Panc1 (cell line): ENCODE measurements at regions not wholly inside any gene's neighbourhood (a gene's known extent, or its start where the extent isn't known, plus 50 kb on each side); places are given as distances from the start of the nearest gene placed in this dataset.

Experiments
- ATAC-seq: fragments of 200-7000 bp; cut with Tn5 transposase; 2 replicates; pipeline ENCODE4 v1.9.1; 2020; ENCODE audit warnings: mild to moderate bottlenecking, moderate library complexity
- BruUV-seq: library from RNA; stranded (reverse); fragments of 400-500 nt; replicated peaks from 2 replicates; lab custom pipeline; 2021; lab: Mats Ljungman, UMichigan
- CTCF ChIA-PET: fragments of 300-600 bp; sonication (Branson Sonifier 250); formaldehyde crosslinking; loops from one replicate; lab custom pipeline; 2022; ENCODE audit warnings: antibody characterized with exemption; lab: Charles Lee
- POLR2A ChIA-PET: fragments of 300-600 bp; sonication (Branson Sonifier 250); formaldehyde crosslinking; loops from one replicate; lab custom pipeline; 2022; ENCODE audit warnings: antibody characterized with exemption; lab: Charles Lee
- DNase-seq: peaks from one replicate; pipeline ENCODE4 v3.0.0-alpha.2; 2010; ENCODE audit warnings: low read depth, low spot score
- H3K27ac ChIP-seq: 2 replicates; pipeline ENCODE4 v1.5.1; 2011; ENCODE audit warnings: mild to moderate bottlenecking, low read length, inconsistent platforms
- H3K27me3 ChIP-seq: fragments of 200-500 bp; sonication (Bioruptor generic); 2 replicates; pipeline ENCODE4 v1.6.0; 2014; ENCODE audit warnings: low read length, inconsistent platforms; ENCODE audit not compliant: control insufficient read depth, insufficient read depth
- H3K36me3 ChIP-seq: fragments of 200-500 bp; sonication (Bioruptor generic); 2 replicates; pipeline ENCODE4 v1.5.1; 2014; ENCODE audit warnings: inconsistent platforms, mild to moderate bottlenecking, low read length, moderate library complexity; ENCODE audit not compliant: control insufficient read depth, insufficient read depth
- H3K4me1 ChIP-seq: 2 replicates; pipeline ENCODE4 v1.5.1; 2011; ENCODE audit warnings: inconsistent platforms, mild to moderate bottlenecking, low read length, moderate library complexity; ENCODE audit not compliant: control insufficient read depth, insufficient read depth
- H3K4me3 ChIP-seq, 2 experiments: 2 replicates each; pipeline ENCODE4 v1.5.1; 2011 to 2012; ENCODE audit warnings: low read depth in 2 of 2, low read length in 2 of 2, mild to moderate bottlenecking in 2 of 2, inconsistent platforms in 1 of 2, moderate library complexity in 1 of 2
- H3K9me3 ChIP-seq: fragments of 200-500 bp; sonication (Bioruptor generic); 2 replicates; pipeline ENCODE4 v1.5.1; 2014; ENCODE audit warnings: low read depth, mild to moderate bottlenecking, inconsistent platforms, low read length, moderate library complexity; ENCODE audit not compliant: control insufficient read depth, insufficient read depth
- POLR2AphosphoS5 ChIP-seq: IDR thresholded peaks from 2 replicates; pipeline ENCODE4 v1.6.1; 2012; ENCODE audit warnings: mild to moderate bottlenecking, low read depth, low read length, moderate library complexity
- SIN3A ChIP-seq: IDR thresholded peaks from 2 replicates; pipeline ENCODE4 v1.6.1; 2012; ENCODE audit warnings: low read depth, mild to moderate bottlenecking, low read length, moderate library complexity, borderline replicate concordance; ENCODE audit not compliant: insufficient read depth
- TCF7L2 ChIP-seq: IDR thresholded peaks from 2 replicates; pipeline ENCODE4 v1.6.1; 2011; ENCODE audit warnings: mild to moderate bottlenecking, low read depth, low read length, inconsistent platforms
- in situ Hi-C: cut with HindIII; loops from 2 replicates; pipeline ENCODE4 v1.10.0; 2016; ENCODE audit warnings: low sequenced_read_pairs, low pct_unique_long_range_greater_than_20kb
- intact Hi-C: fragments of 100-400 bp; cut with micrococcal nuclease; formaldehyde crosslinking; loops from one replicate; pipeline ENCODE4 v1.10.0; 2022; ENCODE audit not compliant: unreplicated experiment
- TF ChIP-seq, protein P1 (sequence below): fragments of 450-650 bp; IDR thresholded peaks from 2 replicates; pipeline ENCODE4 v1.5.1; 2017; ENCODE audit warnings: mild to moderate bottlenecking
- TF ChIP-seq, protein P2 (sequence below), 2 experiments: IDR thresholded peaks; 2 replicates each; pipeline ENCODE4 v1.6.1; 2011 to 2012; ENCODE audit warnings: low read depth in 2 of 2, control low read depth in 1 of 2, low read length in 1 of 2, mild to moderate bottlenecking in 1 of 2, moderate library complexity in 1 of 2; ENCODE audit not compliant: insufficient read depth in 1 of 2

DNA sequence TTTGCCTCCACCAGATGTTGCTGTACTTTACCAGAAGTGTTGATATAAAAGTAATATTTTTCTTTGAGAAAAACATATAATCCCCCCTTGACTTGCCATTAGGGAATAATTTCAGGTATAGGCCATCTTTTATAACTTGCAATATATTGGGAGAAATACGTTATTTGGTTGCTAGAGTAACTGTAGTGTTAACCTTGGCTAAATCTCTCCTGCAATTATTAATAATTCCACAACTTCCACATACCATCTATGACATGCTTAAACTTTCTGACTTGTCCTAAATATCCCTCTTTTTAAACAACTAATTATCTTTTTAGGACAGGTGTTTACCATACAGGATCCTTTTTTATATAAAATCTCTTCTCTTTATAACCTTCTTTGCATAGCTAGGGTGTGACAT lies 1048.2 kb downstream of the SLC16A7 start:
- no peaks in the 10 kb centered on the region for H3K4me1 ChIP-seq
- H3K27ac ChIP-seq = no peak overlapping the region
- no TSS peak for BruUV-seq
- ATAC-seq = no peak
- no peaks in the 10 kb centered on the region for H3K27me3 ChIP-seq
- ChIA-PET CTCF (no interaction called here), POLR2A (no interaction called here)
- no peak for TF ChIP-seq TCF7L2
- TF ChIP-seq, protein P1, sequence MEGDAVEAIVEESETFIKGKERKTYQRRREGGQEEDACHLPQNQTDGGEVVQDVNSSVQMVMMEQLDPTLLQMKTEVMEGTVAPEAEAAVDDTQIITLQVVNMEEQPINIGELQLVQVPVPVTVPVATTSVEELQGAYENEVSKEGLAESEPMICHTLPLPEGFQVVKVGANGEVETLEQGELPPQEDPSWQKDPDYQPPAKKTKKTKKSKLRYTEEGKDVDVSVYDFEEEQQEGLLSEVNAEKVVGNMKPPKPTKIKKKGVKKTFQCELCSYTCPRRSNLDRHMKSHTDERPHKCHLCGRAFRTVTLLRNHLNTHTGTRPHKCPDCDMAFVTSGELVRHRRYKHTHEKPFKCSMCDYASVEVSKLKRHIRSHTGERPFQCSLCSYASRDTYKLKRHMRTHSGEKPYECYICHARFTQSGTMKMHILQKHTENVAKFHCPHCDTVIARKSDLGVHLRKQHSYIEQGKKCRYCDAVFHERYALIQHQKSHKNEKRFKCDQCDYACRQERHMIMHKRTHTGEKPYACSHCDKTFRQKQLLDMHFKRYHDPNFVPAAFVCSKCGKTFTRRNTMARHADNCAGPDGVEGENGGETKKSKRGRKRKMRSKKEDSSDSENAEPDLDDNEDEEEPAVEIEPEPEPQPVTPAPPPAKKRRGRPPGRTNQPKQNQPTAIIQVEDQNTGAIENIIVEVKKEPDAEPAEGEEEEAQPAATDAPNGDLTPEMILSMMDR = no peak
- no peak for TF ChIP-seq POLR2AphosphoS5
- no peak for TF ChIP-seq SIN3A
- TF ChIP-seq, protein P2, sequence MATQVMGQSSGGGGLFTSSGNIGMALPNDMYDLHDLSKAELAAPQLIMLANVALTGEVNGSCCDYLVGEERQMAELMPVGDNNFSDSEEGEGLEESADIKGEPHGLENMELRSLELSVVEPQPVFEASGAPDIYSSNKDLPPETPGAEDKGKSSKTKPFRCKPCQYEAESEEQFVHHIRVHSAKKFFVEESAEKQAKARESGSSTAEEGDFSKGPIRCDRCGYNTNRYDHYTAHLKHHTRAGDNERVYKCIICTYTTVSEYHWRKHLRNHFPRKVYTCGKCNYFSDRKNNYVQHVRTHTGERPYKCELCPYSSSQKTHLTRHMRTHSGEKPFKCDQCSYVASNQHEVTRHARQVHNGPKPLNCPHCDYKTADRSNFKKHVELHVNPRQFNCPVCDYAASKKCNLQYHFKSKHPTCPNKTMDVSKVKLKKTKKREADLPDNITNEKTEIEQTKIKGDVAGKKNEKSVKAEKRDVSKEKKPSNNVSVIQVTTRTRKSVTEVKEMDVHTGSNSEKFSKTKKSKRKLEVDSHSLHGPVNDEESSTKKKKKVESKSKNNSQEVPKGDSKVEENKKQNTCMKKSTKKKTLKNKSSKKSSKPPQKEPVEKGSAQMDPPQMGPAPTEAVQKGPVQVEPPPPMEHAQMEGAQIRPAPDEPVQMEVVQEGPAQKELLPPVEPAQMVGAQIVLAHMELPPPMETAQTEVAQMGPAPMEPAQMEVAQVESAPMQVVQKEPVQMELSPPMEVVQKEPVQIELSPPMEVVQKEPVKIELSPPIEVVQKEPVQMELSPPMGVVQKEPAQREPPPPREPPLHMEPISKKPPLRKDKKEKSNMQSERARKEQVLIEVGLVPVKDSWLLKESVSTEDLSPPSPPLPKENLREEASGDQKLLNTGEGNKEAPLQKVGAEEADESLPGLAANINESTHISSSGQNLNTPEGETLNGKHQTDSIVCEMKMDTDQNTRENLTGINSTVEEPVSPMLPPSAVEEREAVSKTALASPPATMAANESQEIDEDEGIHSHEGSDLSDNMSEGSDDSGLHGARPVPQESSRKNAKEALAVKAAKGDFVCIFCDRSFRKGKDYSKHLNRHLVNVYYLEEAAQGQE (IDR thresholded peaks at IDR 0.05; ENCODE audit: insufficient read depth in 1 of 2, low read depth in 2 of 2, low read length in 1 of 2) = no peak
- DNase-seq = no peak
- in situ Hi-C loops (no loop called here), intact Hi-C loops (no loop called here)
- no peak overlapping the region for H3K4me3 ChIP-seq
- no peaks in the 10 kb centered on the region for H3K9me3 ChIP-seq
- H3K36me3 ChIP-seq = no peaks in the 10 kb centered on the region

DNA sequence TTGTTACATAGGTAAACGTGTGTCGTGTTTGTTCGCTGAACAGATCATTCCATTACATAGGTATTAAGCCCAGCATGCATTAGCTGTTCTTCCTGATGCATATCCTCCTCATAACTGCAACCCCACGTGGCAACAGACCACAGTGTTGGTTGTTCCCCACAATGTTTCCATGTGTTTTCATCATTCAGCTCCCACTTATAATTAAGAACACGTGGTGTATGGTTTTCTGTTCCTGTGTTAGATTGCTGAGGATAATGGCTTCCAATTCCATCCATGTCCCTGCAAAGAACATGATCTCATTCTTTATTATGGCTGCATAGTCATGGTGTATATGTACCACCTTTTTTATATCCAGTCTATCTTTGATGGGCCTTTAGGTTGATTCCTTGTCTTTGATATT lies 1071.1 kb downstream of the SLC16A7 start:
- POLR2A ChIA-PET = no interaction called here
- intact Hi-C loops = no loop called here
- H3K27ac ChIP-seq = no peak overlapping the region
- ATAC-seq (no peak), DNase-seq (no peak)
- TF ChIP-seq TCF7L2 = no peak
- TF ChIP-seq, protein P2 (IDR thresholded peaks at IDR 0.05; ENCODE audit: insufficient read depth in 1 of 2, low read depth in 2 of 2, low read length in 1 of 2) = no peak
- no peak for TF ChIP-seq POLR2AphosphoS5
- TF ChIP-seq, protein P1 = no peak
- no peak for TF ChIP-seq SIN3A
- in situ Hi-C loops = no loop called here
- CTCF ChIA-PET = no interaction called here
- BruUV-seq = no TSS peak
- H3K27me3 ChIP-seq = no peaks in the 10 kb centered on the region
- H3K4me1 ChIP-seq = no peaks in the 10 kb centered on the region
- H3K36me3 ChIP-seq = no peaks in the 10 kb centered on the region
- no peak overlapping the region for H3K4me3 ChIP-seq
- no peaks in the 10 kb centered on the region for H3K9me3 ChIP-seq
